ENCODE measurements at regions not wholly inside any gene's neighbourhood (a gene's known extent, or its start where the extent isn't known, plus 50 kb on each side); places are given as distances from the start of the nearest gene placed in this dataset.

DNA sequence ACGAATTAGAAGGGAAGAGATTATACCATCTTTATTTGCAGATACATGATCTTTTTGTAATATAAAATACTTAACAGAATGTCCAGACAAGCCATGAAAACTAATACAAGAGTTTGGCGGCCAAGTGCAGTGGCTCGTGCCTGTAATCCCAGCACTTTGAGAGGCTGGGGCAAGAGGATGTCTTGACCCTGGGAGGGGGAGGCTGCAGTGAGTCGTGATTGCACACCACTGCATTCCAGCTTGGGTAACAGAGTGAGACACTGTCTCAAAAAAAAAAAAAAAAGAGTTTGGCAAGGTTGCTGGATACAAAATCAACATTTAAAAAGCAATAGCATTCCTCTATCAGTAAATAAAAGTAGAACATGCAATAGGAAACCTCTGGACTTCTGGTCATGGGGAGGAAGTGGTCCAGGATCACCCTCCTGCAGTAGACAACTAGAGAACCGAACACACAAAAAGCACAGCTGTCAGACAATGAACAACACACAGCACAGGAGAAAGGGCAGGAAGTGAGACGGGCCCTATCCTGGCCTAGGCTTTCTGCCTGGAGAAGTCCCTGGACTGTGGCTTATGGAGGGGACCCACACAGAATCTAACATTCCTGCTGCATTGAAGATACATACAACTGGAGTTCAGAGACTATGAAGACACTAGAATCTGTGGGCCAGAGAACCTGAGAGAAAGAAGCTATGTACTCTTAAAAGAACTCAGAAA is 118.9 kb upstream of the ARL4C start:
- H3K4me1 ChIP-seq, result peaks cover 0 to 4% (median 0%) of the 10 kb centered on the region in 4 donors
- no peaks in the 10 kb centered on the region for H3K9me3 ChIP-seq
- WGBS (ENCODE audit: insufficient coverage, low coverage, low lambda C conversion rate, missing lambda C conversion rate), result 59% methylated on average over 5 of the region's 6 CpGs
- H3K4me3 ChIP-seq, result no peak overlapping the region
- no peak for TF ChIP-seq POLR2A (IDR thresholded peaks at IDR 0.05)
- TF ChIP-seq, protein P1, sequence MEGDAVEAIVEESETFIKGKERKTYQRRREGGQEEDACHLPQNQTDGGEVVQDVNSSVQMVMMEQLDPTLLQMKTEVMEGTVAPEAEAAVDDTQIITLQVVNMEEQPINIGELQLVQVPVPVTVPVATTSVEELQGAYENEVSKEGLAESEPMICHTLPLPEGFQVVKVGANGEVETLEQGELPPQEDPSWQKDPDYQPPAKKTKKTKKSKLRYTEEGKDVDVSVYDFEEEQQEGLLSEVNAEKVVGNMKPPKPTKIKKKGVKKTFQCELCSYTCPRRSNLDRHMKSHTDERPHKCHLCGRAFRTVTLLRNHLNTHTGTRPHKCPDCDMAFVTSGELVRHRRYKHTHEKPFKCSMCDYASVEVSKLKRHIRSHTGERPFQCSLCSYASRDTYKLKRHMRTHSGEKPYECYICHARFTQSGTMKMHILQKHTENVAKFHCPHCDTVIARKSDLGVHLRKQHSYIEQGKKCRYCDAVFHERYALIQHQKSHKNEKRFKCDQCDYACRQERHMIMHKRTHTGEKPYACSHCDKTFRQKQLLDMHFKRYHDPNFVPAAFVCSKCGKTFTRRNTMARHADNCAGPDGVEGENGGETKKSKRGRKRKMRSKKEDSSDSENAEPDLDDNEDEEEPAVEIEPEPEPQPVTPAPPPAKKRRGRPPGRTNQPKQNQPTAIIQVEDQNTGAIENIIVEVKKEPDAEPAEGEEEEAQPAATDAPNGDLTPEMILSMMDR (IDR thresholded peaks at IDR 0.05), result no peak
- DNase-seq (no peak), ATAC-seq (peak; percentile 41 to 82 (median 60))
- H3K27me3 ChIP-seq, result no peaks in the 10 kb centered on the region
- H3K36me3 ChIP-seq, result no peaks in the 10 kb centered on the region
- H3K27ac ChIP-seq, result no peak overlapping the region
- intact Hi-C loops (cut with DNase I), result no loop called here

GRCh38 chr2:234611209-234611608 is 114.3 kb upstream of the ARL4C start:
- intact Hi-C loops (cut with DNase I), result no loop called here
- TF ChIP-seq POLR2A (IDR thresholded peaks at IDR 0.05), result no peak
- TF ChIP-seq, protein P1 (IDR thresholded peaks at IDR 0.05), result peak in 2 of 4 donors; percentile 10 to 27
- Histone ChIP-seq H3K27ac (no peak overlapping the region), H3K36me3 (no peaks in the 10 kb centered on the region), H3K4me3 (no peak overlapping the region), H3K9me3 (no peaks in the 10 kb centered on the region), H3K27me3 (no peaks in the 10 kb centered on the region), H3K4me1 (peaks cover 0 to 4% (median 0%) of the 10 kb centered on the region in 4 donors)
- DNase-seq (no peak), ATAC-seq (no peak)
- WGBS (ENCODE audit: insufficient coverage, low coverage, low lambda C conversion rate, missing lambda C conversion rate), result 50% methylated on average over 1 of the region's 1 CpG

- intact Hi-C loops (cut with DNase I), result no loop called here
- Histone ChIP-seq H3K36me3 (no peaks in the 10 kb centered on the region), H3K4me1 (no peaks in the 10 kb centered on the region), H3K27me3 (no peaks in the 10 kb centered on the region), H3K4me3 (no peak overlapping the region), H3K27ac (no peak overlapping the region), H3K9me3 (no peaks in the 10 kb centered on the region)
- TF ChIP-seq, protein P1 (IDR thresholded peaks at IDR 0.05), result no peak
- no peak for TF ChIP-seq POLR2A (IDR thresholded peaks at IDR 0.05)
- DNase-seq, result no peak
- WGBS (ENCODE audit: insufficient coverage, low coverage, low lambda C conversion rate, missing lambda C conversion rate), result 94% methylated on average over 4 of the region's 4 CpGs
- no peak for ATAC-seq
These were observed 112.1 kb upstream of the ARL4C start for GRCh38 chr2:234608946-234609345.

DNA sequence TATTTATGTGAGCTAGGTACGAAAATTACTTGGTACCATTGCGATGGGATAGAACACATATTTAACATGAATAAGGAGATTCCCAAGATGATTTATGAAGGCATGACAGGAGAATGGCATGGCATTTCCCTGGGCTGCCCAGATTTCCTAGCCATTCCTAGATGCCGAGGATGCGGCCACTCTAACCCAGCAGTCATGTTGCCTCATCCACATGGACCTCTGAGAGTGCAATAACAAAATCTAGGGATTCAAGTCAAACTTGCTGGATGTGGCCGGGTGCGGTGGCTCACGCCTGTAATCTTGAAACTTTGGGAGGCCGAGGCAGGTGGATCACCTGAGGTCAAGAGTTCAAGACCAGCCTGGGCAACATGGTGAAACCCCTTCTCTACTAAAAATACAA is 110.8 kb upstream of the ARL4C start:
- ATAC-seq, result no peak
- 80% methylated on average over 8 of the region's 8 CpGs for WGBS (ENCODE audit: insufficient coverage, low coverage, low lambda C conversion rate, missing lambda C conversion rate)
- no peaks in the 10 kb centered on the region for H3K9me3 ChIP-seq
- TF ChIP-seq, protein P1 (IDR thresholded peaks at IDR 0.05), result no peak
- no peak for TF ChIP-seq POLR2A (IDR thresholded peaks at IDR 0.05)
- DNase-seq, result no peak
- no peak overlapping the region for H3K4me3 ChIP-seq
- H3K4me1 ChIP-seq, result no peaks in the 10 kb centered on the region
- intact Hi-C loops (cut with DNase I), result no loop called here
- H3K27ac ChIP-seq, result no peak overlapping the region
- no peaks in the 10 kb centered on the region for H3K27me3 ChIP-seq
- H3K36me3 ChIP-seq, result no peaks in the 10 kb centered on the region
